Activated CD4-positive, alpha-beta T cell treated with anti-CD3 and anti-CD28 coated beads, Interleukin-2, amount 10 ng/mL, durations not matched to agents 24 days and 14 days (primary cell): ENCODE measurements at regions not wholly inside any gene's neighbourhood (a gene's known extent, or its start where the extent isn't known, plus 50 kb on each side); places are given as distances from the start of the nearest gene placed in this dataset.
"Not testable (repeated sequence)": the region's sequence is repeated elsewhere in the genome, so short reads cannot be mapped to it uniquely, and the experiment has no call there.

Experiments
- DNase-seq: peaks from one replicate; pipeline ENCODE4 v3.0.0; 2022
- H3K27ac Mint-ChIP-seq: one replicate; pipeline ENCODE4 v1.8.0; 2022; ENCODE audit warnings: mild to moderate bottlenecking, mixed read lengths
- H3K27me3 Mint-ChIP-seq: one replicate; pipeline ENCODE4 v1.8.0; 2022; ENCODE audit warnings: mixed read lengths
- H3K36me3 Mint-ChIP-seq: one replicate; pipeline ENCODE4 v1.8.0; 2022; ENCODE audit warnings: low read depth, mild to moderate bottlenecking, mixed read lengths
- H3K4me1 Mint-ChIP-seq: one replicate; pipeline ENCODE4 v1.8.0; 2021; ENCODE audit warnings: mixed read lengths
- H3K4me3 Mint-ChIP-seq: one replicate; pipeline ENCODE4 v1.8.0; 2022; ENCODE audit warnings: mild to moderate bottlenecking, moderate library complexity, mixed read lengths
- H3K9me3 Mint-ChIP-seq: one replicate; pipeline ENCODE4 v1.8.0; 2021; ENCODE audit warnings: mixed read lengths
- intact Hi-C: fragments of 100-400 bp; cut with micrococcal nuclease; formaldehyde crosslinking; loops from one replicate; pipeline ENCODE4 v1.15.1; 2023

DNA sequence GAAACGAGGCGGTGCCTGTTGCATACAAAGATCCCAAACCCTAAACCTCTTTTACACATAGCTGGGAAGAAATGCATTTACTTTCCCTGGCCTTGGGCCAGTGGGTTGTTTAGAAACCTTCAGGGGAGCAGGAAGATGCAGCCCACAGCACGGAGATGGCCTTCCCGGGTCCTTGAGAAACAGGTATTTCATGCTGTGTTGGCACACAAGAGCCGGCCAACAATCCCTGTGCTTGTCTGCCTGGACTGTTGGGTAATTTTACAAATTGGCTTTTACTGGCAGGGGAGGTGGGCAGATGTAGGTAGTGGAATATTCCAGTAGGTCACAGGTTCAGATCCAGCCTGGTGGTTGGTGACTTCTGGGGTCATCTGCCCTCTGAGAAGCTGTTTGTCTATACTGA is 148.0 kb downstream of the FOXL1 start:
- Mint-ChIP-seq H3K9me3 (no peaks in the 10 kb centered on the region), H3K4me1 (no peaks in the 10 kb centered on the region), H3K27ac (no peak overlapping the region), H3K4me3 (no peak overlapping the region), H3K36me3 (no peaks in the 10 kb centered on the region), H3K27me3 (peaks cover 22% of the 10 kb centered on the region)
- intact Hi-C loops = no loop called here
- no peak for DNase-seq

DNA sequence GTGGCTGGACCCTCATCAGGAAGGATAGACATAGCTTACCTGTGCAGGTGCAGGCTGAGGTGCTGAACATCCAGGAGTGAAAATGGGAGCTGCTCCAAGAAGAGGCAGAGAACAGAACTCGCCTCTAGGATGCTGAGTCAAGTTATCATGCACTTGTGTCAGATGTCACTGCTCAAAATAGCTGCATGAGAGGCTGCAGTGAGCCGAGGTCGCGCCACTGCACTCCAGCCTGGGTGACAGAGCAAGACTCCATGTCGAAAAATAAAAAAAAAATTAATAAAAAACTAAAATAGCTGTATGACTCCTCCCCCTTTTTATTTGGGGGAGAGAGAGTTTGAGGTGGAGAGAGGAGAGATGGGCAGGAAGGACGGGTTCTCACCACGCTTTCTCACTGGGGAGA is 148.8 kb downstream of the FOXL1 start:
- Mint-ChIP-seq H3K36me3 (no peaks in the 10 kb centered on the region), H3K27me3 (peaks cover 28% of the 10 kb centered on the region), H3K4me1 (no peaks in the 10 kb centered on the region), H3K9me3 (no peaks in the 10 kb centered on the region), H3K4me3 (no peak overlapping the region), H3K27ac (no peak overlapping the region)
- intact Hi-C loops = no loop called here
- DNase-seq = no peak

DNA sequence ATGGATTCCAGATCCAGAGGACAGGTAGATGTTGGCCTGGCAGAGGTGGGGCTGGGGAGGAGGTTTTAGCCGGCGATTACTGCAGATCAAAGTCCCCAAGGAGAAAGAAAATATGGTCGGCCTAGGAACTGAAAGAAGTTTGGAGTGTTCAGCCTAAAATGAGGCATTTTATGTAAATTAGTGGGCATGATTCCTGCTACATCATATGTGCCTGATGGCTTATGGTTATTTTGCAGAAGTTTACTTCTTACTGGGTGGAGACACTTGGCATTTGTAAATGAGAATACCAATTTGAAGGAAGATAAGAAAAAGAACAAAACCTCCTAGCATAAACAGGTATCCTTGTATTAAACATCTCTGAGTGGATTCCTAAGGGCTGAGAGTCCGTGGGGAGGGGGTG is 149.3 kb downstream of the FOXL1 start:
- no peaks in the 10 kb centered on the region for H3K4me1 Mint-ChIP-seq
- peaks cover 31% of the 10 kb centered on the region for H3K27me3 Mint-ChIP-seq
- intact Hi-C loops = no loop called here
- H3K4me3 Mint-ChIP-seq = no peak overlapping the region
- DNase-seq = no peak
- H3K27ac Mint-ChIP-seq = no peak overlapping the region
- H3K9me3 Mint-ChIP-seq = no peaks in the 10 kb centered on the region
- H3K36me3 Mint-ChIP-seq = no peaks in the 10 kb centered on the region

DNA sequence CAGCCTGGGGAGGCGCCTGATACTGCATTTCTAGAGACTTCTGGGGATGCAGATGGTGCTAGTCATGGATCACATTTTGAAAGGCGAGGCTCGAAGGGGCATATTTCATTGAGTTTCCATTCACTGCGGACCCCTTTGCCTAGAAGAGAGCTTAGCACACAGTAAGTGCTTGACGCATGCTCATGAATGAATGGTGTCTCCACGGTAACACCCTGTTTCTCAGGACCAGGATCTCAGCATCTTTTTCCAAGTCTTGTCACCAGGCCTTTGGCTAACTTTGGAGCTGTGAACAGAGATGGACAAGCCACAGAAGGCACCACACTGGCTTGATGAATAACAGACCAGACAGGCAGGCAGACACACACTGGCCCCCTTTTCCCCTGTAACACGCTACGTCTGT is 151.3 kb downstream of the FOXL1 start:
- H3K9me3 Mint-ChIP-seq = no peaks in the 10 kb centered on the region
- DNase-seq = no peak
- no peak overlapping the region for H3K4me3 Mint-ChIP-seq
- intact Hi-C loops = loop anchor here (10.0 kb wide), 1 partner anchor 155 kb away; the partner anchor contains the start of gene FOXL1
- no peaks in the 10 kb centered on the region for H3K36me3 Mint-ChIP-seq
- no peak overlapping the region for H3K27ac Mint-ChIP-seq
- H3K27me3 Mint-ChIP-seq = peaks cover 47% of the 10 kb centered on the region
- no peaks in the 10 kb centered on the region for H3K4me1 Mint-ChIP-seq

DNA sequence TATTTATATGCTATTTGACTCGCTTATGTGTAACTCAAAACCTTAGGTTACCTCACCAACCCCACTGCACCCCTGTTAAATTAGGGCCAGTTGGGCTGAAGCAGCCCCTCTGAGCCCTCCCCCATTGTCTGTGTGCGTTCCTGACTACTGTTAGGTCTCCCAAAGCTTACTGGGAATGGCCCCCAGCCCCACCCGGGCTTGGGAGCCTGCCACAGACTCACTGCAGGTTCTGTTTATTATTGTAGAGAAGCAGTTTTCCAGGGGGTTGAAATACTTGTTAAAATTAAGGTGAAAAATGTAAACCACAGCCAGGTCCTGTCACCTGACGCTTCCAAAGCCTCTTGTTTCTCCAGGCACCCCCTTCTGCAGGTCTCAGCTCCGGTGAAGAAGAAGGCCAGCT is 151.7 kb downstream of the FOXL1 start:
- Mint-ChIP-seq H3K4me1 (no peaks in the 10 kb centered on the region), H3K27me3 (peaks cover 49% of the 10 kb centered on the region), H3K4me3 (no peak overlapping the region), H3K9me3 (no peaks in the 10 kb centered on the region), H3K27ac (no peak overlapping the region), H3K36me3 (no peaks in the 10 kb centered on the region)
- DNase-seq = no peak
- intact Hi-C loops = loop anchor here (10.0 kb wide), 1 partner anchor 155 kb away; the partner anchor contains the start of gene FOXL1

DNA sequence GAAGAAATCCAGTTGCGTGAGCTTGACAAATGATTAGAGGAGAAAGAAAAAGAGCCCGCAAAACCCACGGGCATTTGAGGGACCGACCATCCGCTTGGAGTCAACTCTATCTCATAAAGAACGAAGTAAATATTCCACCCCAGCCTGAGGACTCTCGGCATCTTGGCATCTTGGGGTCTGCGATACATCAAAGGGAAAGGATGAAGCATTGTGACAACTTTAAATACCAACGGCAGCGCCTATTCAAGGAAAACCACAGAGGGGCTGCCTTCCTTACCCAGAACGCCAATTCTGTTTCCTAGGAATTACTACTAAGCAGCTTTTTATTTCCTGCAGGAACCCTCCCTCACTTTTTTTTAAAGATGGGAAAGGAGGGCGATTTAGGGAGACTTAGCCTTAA is 152.2 kb downstream of the FOXL1 start:
- intact Hi-C loops = loop anchor here (10.0 kb wide), 1 partner anchor 156 kb away; the partner anchor contains the start of gene FOXL1
- H3K27me3 Mint-ChIP-seq = peaks cover 48% of the 10 kb centered on the region
- no peak overlapping the region for H3K4me3 Mint-ChIP-seq
- no peaks in the 10 kb centered on the region for H3K4me1 Mint-ChIP-seq
- no peaks in the 10 kb centered on the region for H3K36me3 Mint-ChIP-seq
- no peak for DNase-seq
- no peaks in the 10 kb centered on the region for H3K9me3 Mint-ChIP-seq
- H3K27ac Mint-ChIP-seq = no peak overlapping the region

DNA sequence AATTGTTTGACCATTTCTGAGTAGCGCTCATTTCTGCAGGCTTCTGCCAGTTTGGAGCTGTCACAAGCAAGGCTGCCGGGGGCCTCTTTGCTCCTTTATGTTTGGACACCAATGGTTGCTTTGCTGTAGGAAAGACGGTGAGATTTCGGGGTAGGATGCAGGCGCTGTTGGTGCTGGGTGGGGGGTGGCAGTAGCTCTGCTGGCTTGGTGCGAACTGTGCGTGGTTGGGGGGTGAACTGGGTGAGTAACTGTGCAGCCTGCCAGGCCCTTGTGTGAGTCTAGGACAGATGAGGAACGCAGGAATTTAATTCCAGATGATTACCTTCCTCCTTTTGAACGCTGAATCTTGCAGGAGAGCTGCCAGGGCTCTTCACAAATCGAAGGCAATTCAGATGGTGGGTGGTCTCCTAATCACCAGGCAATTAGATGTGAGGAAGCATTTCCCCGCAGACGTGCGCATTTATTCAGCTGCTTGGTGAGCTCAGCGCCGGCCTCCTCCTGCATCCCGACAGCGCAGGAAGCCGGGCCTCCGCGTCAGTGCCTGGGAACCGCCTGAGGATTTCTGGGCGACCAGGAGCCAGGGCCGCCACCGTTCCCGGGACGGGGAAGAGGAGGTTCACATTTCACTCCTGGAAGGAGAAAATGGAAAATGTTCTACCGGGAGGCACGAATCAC is 154.4 kb downstream of the FOXL1 start:
- H3K27me3 Mint-ChIP-seq = peaks cover 52% of the 10 kb centered on the region
- no peaks in the 10 kb centered on the region for H3K36me3 Mint-ChIP-seq
- intact Hi-C loops = loop anchor here (10.0 kb wide), 1 partner anchor 158 kb away; the partner anchor contains the start of gene FOXL1

DNA sequence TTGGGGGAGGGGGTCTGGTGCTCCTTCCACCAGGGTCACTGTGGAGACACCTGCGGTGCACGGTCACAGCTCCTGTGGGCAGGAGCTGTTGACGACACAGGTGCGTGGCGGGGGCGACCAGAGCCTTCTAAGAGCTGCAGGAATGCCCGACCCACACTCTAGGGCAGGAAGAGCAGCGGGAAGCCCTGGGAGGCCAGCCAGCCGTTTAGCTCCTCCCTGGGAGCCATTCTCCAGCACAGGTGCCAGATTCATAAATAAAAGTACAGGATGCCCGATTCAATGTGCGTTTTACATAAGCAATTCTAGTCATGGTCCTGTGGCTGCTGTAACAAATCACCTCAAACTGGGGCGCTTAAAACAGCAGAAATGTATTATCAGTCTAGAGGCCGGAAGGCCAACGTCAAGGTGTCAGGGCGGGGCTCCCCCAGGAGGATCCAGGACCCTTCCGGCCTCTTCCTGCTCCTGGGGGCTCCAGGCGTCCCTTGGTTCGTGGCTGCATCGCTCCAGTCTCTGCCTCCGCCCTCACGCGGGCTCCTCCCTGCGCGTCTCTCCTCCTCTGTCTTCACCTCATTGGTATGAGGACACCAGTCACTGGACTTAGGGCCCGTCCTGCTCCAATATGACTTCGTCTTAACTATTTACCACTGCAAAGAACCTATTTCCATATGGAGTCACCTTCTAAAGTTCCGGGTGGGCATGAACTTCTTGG is 155.4 kb downstream of the FOXL1 start:
- no peaks in the 10 kb centered on the region for H3K4me1 Mint-ChIP-seq
- DNase-seq = no peak
- no peak overlapping the region for H3K4me3 Mint-ChIP-seq
- intact Hi-C loops = loop anchor here (10.0 kb wide), 1 partner anchor 159 kb away; the partner anchor contains the start of gene FOXL1
- no peak overlapping the region for H3K27ac Mint-ChIP-seq
- H3K9me3 Mint-ChIP-seq = no peaks in the 10 kb centered on the region
- H3K27me3 Mint-ChIP-seq = peaks cover 51% of the 10 kb centered on the region
- no peaks in the 10 kb centered on the region for H3K36me3 Mint-ChIP-seq

More for the DNA sequence above, 154.4 kb downstream of the FOXL1 start:
- H3K27ac Mint-ChIP-seq = no peak overlapping the region
- no peak overlapping the region for H3K4me3 Mint-ChIP-seq
- H3K4me1 Mint-ChIP-seq = no peaks in the 10 kb centered on the region
- no peaks in the 10 kb centered on the region for H3K9me3 Mint-ChIP-seq
- DNase-seq = no peak

DNA sequence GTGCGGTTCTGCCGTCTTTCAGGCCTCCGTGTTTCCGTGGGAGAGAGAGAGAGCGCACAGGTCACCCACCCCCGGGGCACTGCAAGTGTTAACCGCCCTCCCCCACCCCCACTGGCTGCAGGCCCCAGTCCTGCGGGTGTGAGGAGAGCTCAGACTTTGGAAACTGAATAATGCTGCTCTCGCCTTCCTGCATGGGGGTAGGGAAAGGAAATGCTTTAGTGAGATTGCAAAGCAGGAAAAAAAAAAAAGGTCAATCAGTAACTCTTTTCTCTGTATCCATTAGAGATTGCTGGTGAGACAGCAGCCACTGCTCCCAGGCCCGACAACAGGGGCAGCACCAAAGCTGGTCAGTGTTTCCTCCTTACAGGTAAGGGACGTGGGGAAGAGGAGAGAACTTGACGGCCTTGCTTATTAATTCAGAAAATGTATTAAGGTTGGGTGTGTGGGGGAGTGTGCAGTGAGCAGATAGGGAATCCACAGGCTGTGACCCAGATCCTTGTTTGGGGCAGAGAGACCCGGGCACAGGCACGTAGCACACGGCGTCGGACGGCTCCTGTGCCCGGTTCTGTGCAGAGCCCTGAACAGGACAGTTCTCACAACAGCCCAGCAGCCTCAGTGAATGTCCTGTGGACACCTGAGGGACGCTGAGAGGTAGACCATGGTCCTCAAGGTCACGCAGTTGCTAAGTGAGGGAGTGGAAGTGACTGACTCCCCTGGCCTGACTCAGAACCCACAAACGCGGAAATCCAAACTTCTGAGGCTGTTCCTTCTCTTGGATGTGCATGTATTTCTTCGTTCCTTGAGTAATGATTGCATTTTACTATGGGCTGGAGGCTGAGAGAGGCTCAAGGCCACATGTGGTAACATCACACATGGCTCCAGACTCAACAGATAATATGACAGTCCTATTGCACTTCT is 156.5 kb downstream of the FOXL1 start:
- Mint-ChIP-seq H3K27me3 (peaks cover 61% of the 10 kb centered on the region), H3K9me3 (no peaks in the 10 kb centered on the region), H3K36me3 (no peaks in the 10 kb centered on the region), H3K27ac (no peak overlapping the region), H3K4me1 (peaks cover under 1% of the 10 kb centered on the region), H3K4me3 (no peak overlapping the region)
- intact Hi-C loops = loop anchor here (10.0 kb wide), 1 partner anchor 160 kb away; the partner anchor contains the start of gene FOXL1
- DNase-seq = no peak

DNA sequence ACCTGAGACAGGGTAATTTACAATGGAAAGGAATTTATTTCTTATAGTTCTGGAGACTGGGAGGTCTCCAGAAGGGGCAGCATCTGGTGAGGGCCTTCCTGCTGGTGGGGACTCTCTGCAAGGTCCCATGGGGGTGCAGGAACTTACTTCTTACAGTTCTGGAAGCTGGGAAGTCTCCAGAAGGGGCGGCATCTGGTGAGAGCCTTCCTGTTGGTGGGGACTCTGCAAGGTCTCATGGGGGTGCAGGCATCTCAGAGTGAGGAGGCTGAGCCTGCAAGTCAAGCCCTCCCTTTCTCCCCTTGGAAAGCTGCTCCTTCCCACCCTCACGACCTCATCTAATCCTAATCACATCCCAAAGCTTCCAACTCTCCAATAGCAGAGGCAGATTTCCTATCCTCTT is 157.4 kb downstream of the FOXL1 start:
- no peak overlapping the region for H3K27ac Mint-ChIP-seq
- intact Hi-C loops = loop anchor here (10.0 kb wide), 1 partner anchor 161 kb away; the partner anchor contains the start of gene FOXL1
- H3K27me3 Mint-ChIP-seq = peaks cover 59% of the 10 kb centered on the region
- peaks cover 6% of the 10 kb centered on the region for H3K4me1 Mint-ChIP-seq
- H3K36me3 Mint-ChIP-seq = no peaks in the 10 kb centered on the region
- no peak overlapping the region for H3K4me3 Mint-ChIP-seq
- no peaks in the 10 kb centered on the region for H3K9me3 Mint-ChIP-seq
- no peak for DNase-seq

DNA sequence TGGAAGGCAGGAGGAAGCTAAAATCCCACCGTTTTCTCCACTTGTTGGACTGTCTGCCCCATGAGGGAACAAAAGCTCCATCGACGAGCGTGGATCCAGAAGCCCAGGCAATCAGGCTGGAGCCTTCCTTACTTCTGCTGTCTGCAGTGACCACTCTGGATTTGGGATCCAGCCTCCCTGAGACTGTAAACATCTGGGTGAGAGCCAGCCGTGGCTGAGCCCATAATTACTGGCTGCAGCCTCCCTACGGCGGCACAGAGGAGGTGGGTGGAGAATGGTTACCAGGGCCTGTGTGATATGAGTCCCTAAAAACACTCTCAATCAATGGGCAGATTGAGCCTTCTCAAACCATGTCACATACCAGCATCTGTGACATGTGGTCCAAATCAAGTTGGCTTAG is 158.2 kb downstream of the FOXL1 start:
- intact Hi-C loops = loop anchor here (10.0 kb wide), 1 partner anchor 162 kb away; the partner anchor contains the start of gene FOXL1
- no peak overlapping the region for H3K27ac Mint-ChIP-seq
- no peaks in the 10 kb centered on the region for H3K36me3 Mint-ChIP-seq
- no peak overlapping the region for H3K4me3 Mint-ChIP-seq
- DNase-seq = no peak
- H3K4me1 Mint-ChIP-seq = peaks cover 13% of the 10 kb centered on the region
- peaks cover 59% of the 10 kb centered on the region for H3K27me3 Mint-ChIP-seq
- H3K9me3 Mint-ChIP-seq = no peaks in the 10 kb centered on the region

DNA sequence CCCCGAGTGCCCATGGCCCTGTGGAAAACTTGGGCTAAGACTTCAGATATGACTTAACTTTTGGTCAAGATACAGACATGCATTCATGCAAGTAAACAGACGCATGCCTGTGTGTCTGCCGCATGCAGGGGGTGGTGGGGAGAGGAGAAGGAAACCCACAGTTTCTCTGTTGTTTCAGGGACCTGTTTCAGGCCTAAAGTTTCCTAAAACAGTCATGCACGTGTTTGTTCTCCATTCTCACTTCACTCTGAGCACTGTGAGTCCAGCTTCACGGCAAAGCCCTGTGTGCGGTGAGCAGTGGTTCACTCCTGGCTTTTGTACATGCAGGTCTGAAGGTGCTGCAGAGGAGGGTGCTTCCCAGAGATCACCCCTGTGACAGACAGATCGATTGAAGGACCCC is 158.7 kb downstream of the FOXL1 start:
- Mint-ChIP-seq H3K27ac (no peak overlapping the region), H3K27me3 (peaks cover 61% of the 10 kb centered on the region), H3K9me3 (no peaks in the 10 kb centered on the region), H3K4me3 (no peak overlapping the region), H3K4me1 (peaks cover 18% of the 10 kb centered on the region), H3K36me3 (no peaks in the 10 kb centered on the region)
- DNase-seq = no peak
- intact Hi-C loops = loop anchor here (10.0 kb wide), 1 partner anchor 162 kb away; the partner anchor contains the start of gene FOXL1

DNA sequence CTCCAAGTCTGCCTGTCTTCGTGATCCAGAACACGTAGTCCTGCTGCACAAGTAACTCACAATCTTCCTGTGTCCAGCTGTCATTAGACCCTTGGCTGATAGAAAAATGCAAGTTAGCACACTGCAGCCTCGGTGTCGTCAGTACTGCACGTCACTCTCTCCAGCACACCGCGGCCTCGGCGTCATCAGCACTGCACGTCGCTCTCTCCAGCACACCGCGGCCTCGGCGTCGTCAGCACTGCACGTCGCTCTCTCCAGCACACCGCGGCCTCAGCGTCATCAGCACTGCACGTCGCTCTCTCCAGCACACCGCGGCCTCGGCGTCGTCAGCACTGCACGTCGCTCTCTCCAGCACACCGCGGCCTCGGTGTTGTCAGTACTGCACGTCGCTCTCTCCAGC is 160.0 kb downstream of the FOXL1 start:
- DNase-seq, H3K9me3 Mint-ChIP-seq, H3K36me3 Mint-ChIP-seq, H3K4me3 Mint-ChIP-seq, H3K27ac Mint-ChIP-seq: not testable (repeated sequence)
- Mint-ChIP-seq H3K27me3 (peaks cover 56% of the 10 kb centered on the region), H3K4me1 (peaks cover 18% of the 10 kb centered on the region)
- intact Hi-C loops = loop anchor here (10.0 kb wide), 1 partner anchor 164 kb away; the partner anchor contains the start of gene FOXL1
